ENCODE measurements at regions not wholly inside any gene's neighbourhood (a gene's known extent, or its start where the extent isn't known, plus 50 kb on each side); places are given as distances from the start of the nearest gene placed in this dataset.

DNA sequence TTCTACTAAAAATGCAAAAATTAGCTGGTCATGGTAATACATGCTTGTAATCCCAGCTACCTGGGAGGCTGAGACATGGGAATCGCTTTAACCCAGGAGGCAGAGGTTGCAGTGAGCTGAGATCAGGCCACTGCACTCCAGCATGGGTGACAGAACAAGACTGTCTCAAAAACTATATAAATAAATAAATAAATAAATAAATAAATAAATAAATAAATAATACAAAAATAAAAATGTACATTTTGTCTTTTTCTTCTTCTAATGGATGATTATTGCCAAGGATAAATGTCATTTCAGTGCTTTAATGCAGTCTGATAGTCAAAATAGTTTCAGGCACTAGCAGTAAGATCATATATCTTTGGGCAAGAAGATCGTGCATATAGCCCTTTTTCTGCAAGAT lies 727.6 kb upstream of the SEMA3D start:
- TF ChIP-seq RAD21 (IDR thresholded peaks at IDR 0.05; ENCODE audit: low read depth) (no peak), POLR2A (IDR thresholded peaks at IDR 0.05; ENCODE audit: borderline replicate concordance, extremely low read depth, insufficient read depth, insufficient read length) (no peak), ZFX (IDR thresholded peaks at IDR 0.05) (no peak)
- TF ChIP-seq, protein P1, sequence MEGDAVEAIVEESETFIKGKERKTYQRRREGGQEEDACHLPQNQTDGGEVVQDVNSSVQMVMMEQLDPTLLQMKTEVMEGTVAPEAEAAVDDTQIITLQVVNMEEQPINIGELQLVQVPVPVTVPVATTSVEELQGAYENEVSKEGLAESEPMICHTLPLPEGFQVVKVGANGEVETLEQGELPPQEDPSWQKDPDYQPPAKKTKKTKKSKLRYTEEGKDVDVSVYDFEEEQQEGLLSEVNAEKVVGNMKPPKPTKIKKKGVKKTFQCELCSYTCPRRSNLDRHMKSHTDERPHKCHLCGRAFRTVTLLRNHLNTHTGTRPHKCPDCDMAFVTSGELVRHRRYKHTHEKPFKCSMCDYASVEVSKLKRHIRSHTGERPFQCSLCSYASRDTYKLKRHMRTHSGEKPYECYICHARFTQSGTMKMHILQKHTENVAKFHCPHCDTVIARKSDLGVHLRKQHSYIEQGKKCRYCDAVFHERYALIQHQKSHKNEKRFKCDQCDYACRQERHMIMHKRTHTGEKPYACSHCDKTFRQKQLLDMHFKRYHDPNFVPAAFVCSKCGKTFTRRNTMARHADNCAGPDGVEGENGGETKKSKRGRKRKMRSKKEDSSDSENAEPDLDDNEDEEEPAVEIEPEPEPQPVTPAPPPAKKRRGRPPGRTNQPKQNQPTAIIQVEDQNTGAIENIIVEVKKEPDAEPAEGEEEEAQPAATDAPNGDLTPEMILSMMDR (IDR thresholded peaks at IDR 0.05 in 2 of 3, conservative IDR thresholded peaks at IDR 0.05 in 1 of 3; ENCODE audit: borderline replicate concordance in 1 of 3, insufficient read depth in 1 of 3, low read depth in 2 of 3, low read length in 2 of 3): no peak
